NT2/D1 (cell line): ENCODE measurements at regions not wholly inside any gene's neighbourhood (a gene's known extent, or its start where the extent isn't known, plus 50 kb on each side); places are given as distances from the start of the nearest gene placed in this dataset.
A peak's percentile ranks its signal among the peaks of the same experiment; 100 is the strongest.

Experiments used
- DNase-seq: peaks from one replicate; pipeline ENCODE4 v3.0.0-alpha.2; 2011; ENCODE audit warnings: low read depth, low spot score
- H3K27me3 ChIP-seq: 2 replicates; pipeline ENCODE4 v1.6.0; 2011; ENCODE audit warnings: mild to moderate bottlenecking; ENCODE audit not compliant: insufficient read length, insufficient read depth
- H3K36me3 ChIP-seq: 2 replicates; pipeline ENCODE4 v1.6.1; 2011; ENCODE audit warnings: mild to moderate bottlenecking, low read length, mixed read lengths; ENCODE audit not compliant: insufficient read depth, insufficient read length
- H3K4me1 ChIP-seq: 2 replicates; pipeline ENCODE4 v1.5.1; 2011; ENCODE audit not compliant: insufficient read depth, insufficient read length
- H3K4me3 ChIP-seq: 2 replicates; pipeline ENCODE4 v1.5.1; 2011; ENCODE audit warnings: low read depth; ENCODE audit not compliant: insufficient read length
- H3K9ac ChIP-seq: 2 replicates; pipeline ENCODE4 v1.6.0; 2011; ENCODE audit warnings: low read depth; ENCODE audit not compliant: insufficient read length
- H3K9me3 ChIP-seq: 2 replicates; pipeline ENCODE4 v1.5.1; 2011; ENCODE audit warnings: mild to moderate bottlenecking, low read length; ENCODE audit not compliant: insufficient read depth
- SUZ12 ChIP-seq: IDR thresholded peaks from 2 replicates; pipeline ENCODE4 v1.6.1; 2011; ENCODE audit not compliant: insufficient read length, insufficient read depth; ENCODE audit errors: extremely low read depth
- YY1 ChIP-seq: IDR thresholded peaks from 2 replicates; pipeline ENCODE4 v1.6.1; 2011; ENCODE audit not compliant: insufficient read length, insufficient read depth
- ZNF274 ChIP-seq: IDR thresholded peaks from 2 replicates; pipeline ENCODE4 v1.6.1; 2011; ENCODE audit warnings: mild to moderate bottlenecking, low read depth, low read length

DNA sequence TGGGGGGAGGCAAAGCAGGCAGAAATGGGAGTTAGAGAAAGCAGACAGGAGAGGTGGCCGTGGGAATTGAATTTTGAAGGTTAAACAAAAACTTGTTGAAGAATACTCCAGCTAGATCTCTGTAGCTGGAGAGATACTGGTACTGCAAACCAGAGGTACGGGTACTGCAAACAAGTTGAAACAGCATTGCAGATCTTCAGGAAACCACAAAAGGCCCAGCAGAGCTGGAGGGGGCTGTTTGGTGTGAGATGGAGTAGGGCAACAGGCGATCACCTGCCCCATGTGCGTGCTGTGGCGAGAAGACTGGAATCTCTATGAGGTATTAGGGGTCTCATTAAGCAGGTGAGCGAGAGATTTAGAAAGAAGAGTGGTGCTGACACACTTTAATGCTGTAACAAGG, 77.7 kb upstream of the RGS4 start:
- Histone ChIP-seq H3K36me3 (no peaks in the 10 kb centered on the region), H3K4me3 (no peak overlapping the region), H3K27me3 (no peaks in the 10 kb centered on the region), H3K9me3 (no peaks in the 10 kb centered on the region), H3K9ac (no peak overlapping the region), H3K4me1 (no peaks in the 10 kb centered on the region)
- no peak for DNase-seq
- no peak for TF ChIP-seq ZNF274
- TF ChIP-seq YY1, result no peak
- TF ChIP-seq SUZ12, result no peak

DNA sequence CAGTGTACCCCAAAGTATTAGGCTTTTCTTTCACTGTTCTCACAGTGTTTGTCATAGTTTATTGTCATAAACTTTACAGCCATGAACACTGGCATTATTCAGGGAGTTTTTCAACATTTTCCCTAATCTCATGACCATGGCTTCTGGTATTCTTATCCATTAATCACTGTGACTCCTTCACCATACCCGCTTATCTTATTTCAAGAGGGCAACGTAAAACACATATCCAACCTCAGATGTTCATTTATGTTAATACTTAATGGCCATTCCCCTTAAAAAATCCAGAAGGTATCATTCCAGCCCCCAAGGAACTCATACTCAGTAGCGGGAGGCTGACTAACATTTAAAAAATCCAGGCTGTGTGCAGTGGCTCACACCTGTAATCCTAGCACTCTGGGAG, 78.5 kb upstream of the RGS4 start:
- Histone ChIP-seq H3K9me3 (no peaks in the 10 kb centered on the region), H3K27me3 (no peaks in the 10 kb centered on the region), H3K4me1 (no peaks in the 10 kb centered on the region), H3K4me3 (no peak overlapping the region), H3K9ac (no peak overlapping the region), H3K36me3 (no peaks in the 10 kb centered on the region)
- DNase-seq, result no peak
- no peak for TF ChIP-seq YY1
- no peak for TF ChIP-seq SUZ12
- TF ChIP-seq ZNF274, result no peak

DNA sequence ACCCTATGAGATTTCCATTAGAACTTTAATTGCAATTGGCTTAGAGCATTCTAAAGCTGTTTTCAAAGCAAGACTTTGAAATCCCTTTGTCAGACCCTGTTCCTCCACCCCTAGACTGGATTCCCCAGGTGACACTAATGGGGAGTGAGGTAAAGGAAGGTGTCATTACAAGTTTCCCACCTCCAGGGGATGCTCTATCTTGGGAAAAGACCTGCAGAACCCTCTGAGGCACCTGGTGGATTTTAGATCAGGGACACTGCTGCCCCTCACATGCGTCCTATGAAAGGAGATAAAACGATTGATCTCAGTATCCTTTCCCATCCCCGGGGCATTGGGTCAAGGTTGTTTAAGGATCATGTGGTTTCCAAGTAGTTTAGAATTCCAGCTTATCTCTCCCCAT, 80.3 kb upstream of the RGS4 start:
- DNase-seq, result peak; percentile 32
- H3K4me1 ChIP-seq, result no peaks in the 10 kb centered on the region
- no peaks in the 10 kb centered on the region for H3K27me3 ChIP-seq
- TF ChIP-seq SUZ12 (no peak), ZNF274 (no peak), YY1 (no peak)
- no peak overlapping the region for H3K4me3 ChIP-seq
- no peak overlapping the region for H3K9ac ChIP-seq
- no peaks in the 10 kb centered on the region for H3K36me3 ChIP-seq
- H3K9me3 ChIP-seq, result no peaks in the 10 kb centered on the region

DNA sequence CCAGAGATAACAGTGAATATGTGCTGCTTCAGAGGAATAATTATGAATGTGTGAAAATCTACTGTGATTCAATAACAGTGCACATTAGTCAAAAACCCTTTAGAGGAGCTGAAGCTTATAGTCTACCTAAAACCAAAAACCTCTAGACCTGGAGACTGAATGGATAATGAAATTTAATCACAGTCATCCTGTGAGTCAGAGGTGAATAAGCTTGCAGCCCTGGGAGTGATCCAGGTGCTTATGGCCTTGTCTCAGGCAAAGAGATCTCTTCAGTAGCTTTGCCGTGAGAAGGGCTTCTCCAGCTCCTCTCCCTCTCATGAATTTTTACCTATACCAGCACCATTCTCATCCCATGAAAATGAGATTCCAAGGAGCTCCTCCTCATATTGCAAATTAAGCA, 81.3 kb upstream of the RGS4 start:
- no peaks in the 10 kb centered on the region for H3K4me1 ChIP-seq
- H3K9me3 ChIP-seq, result no peaks in the 10 kb centered on the region
- H3K9ac ChIP-seq, result no peak overlapping the region
- TF ChIP-seq ZNF274 (no peak), YY1 (no peak), SUZ12 (no peak)
- DNase-seq, result no peak
- no peaks in the 10 kb centered on the region for H3K27me3 ChIP-seq
- H3K36me3 ChIP-seq, result no peaks in the 10 kb centered on the region
- no peak overlapping the region for H3K4me3 ChIP-seq

GRCh38 chr1:162985816-162986435, 83.2 kb upstream of the RGS4 start:
- H3K4me1 ChIP-seq, result no peaks in the 10 kb centered on the region
- H3K27me3 ChIP-seq, result no peaks in the 10 kb centered on the region
- TF ChIP-seq YY1 (no peak), SUZ12 (no peak), ZNF274 (no peak)
- H3K36me3 ChIP-seq, result no peaks in the 10 kb centered on the region
- H3K9ac ChIP-seq, result no peak overlapping the region
- DNase-seq, result no peak
- H3K4me3 ChIP-seq, result no peak overlapping the region
- no peaks in the 10 kb centered on the region for H3K9me3 ChIP-seq

DNA sequence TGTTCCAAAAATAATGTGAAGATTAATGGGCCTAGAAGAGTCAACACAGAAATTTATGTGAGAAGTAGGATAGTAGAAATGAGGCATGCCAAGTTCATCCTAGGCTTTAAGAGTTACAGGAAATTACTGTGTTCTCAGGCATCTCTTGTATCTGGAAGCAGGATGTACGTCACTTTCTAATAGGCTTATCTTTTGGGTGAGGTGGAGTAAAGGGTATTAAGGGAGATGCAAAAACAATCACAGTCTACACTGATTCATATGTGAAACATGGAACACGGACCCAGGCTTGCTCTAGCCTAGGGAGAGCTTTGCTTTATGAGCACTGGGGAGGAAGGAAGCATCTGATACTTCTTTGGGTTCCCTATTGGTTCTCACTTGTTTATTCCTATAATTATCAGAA, 84.5 kb upstream of the RGS4 start:
- Histone ChIP-seq H3K4me3 (no peak overlapping the region), H3K27me3 (no peaks in the 10 kb centered on the region), H3K9me3 (no peaks in the 10 kb centered on the region), H3K4me1 (no peaks in the 10 kb centered on the region), H3K9ac (no peak overlapping the region), H3K36me3 (no peaks in the 10 kb centered on the region)
- no peak for DNase-seq
- no peak for TF ChIP-seq YY1
- no peak for TF ChIP-seq SUZ12
- TF ChIP-seq ZNF274, result no peak

DNA sequence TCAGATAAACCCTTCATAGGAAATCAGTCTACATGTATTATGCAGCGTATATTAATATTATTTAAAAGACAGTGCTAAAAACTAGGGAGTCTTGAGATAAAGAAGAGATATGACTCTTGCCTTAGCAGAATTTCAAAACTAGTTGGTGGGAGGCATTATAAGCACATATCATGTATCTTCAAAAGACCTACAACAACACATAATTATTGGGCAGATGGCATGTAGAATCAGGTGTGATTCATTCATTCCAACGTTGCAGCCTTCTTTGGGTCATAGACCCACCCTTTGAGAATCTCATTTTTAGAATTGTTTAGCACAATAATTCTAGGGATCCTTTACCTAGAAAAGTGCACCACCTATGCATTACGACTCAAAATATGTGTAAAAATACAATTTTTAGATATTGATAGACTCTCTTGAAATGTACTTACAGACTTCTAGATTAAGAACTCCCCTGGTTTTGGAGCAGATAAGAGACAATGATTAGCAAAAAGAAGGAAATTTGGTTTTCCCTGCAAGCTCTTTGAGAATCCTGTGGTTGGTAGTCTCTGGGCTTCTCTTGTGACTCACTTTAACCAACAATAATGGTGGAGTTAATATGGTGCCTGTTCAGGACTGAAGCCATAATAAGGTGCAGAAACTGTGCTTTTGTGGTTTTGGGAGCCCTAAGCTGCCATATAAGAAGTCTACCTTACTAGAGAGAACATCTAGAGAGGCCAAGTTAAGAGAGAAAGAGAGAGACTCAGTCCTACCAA, 85.3 kb upstream of the RGS4 start:
- DNase-seq, result no peak
- Histone ChIP-seq H3K4me3 (no peak overlapping the region), H3K9ac (no peak overlapping the region), H3K36me3 (no peaks in the 10 kb centered on the region), H3K9me3 (no peaks in the 10 kb centered on the region), H3K27me3 (no peaks in the 10 kb centered on the region), H3K4me1 (no peaks in the 10 kb centered on the region)
- no peak for TF ChIP-seq ZNF274
- TF ChIP-seq SUZ12, result no peak
- no peak for TF ChIP-seq YY1

DNA sequence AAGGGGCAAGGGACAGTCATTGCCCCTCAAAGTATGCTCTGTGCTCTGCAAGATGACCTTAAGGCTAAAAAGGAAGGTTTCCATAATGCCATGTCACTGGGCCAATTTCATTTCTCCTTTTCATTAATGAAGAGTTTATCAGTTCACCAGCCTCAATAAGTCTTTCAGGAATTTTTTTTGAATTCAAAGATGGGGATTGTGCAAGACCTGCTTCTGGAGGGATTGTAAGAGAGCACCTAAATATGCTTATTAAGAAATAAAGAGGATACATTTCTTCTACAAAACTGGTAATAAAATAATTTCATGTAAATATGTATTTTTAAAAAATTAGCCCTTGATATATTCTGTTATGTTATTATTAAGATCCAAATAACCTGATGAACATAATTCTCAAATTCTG, 86.8 kb upstream of the RGS4 start:
- no peaks in the 10 kb centered on the region for H3K36me3 ChIP-seq
- TF ChIP-seq YY1 (no peak), ZNF274 (no peak), SUZ12 (no peak)
- H3K4me1 ChIP-seq, result no peaks in the 10 kb centered on the region
- no peak for DNase-seq
- no peaks in the 10 kb centered on the region for H3K27me3 ChIP-seq
- no peaks in the 10 kb centered on the region for H3K9me3 ChIP-seq
- H3K9ac ChIP-seq, result no peak overlapping the region
- H3K4me3 ChIP-seq, result no peak overlapping the region
